Nephron progenitor cell (in vitro differentiated cells): ENCODE measurements at regions not wholly inside any gene's neighbourhood (a gene's known extent, or its start where the extent isn't known, plus 50 kb on each side); places are given as distances from the start of the nearest gene placed in this dataset.

Experiments used
- DNase-seq: peaks from one replicate; pipeline ENCODE4 v3.0.0; 2021
- H3K27ac Mint-ChIP-seq: 2 replicates; pipeline ENCODE4 v1.8.0; 2021; ENCODE audit warnings: mild to moderate bottlenecking, moderate library complexity, mixed read lengths
- H3K27me3 Mint-ChIP-seq: 2 replicates; pipeline ENCODE4 v1.8.0; 2021; ENCODE audit warnings: mild to moderate bottlenecking, low read depth, mixed read lengths; ENCODE audit not compliant: poor library complexity
- H3K36me3 Mint-ChIP-seq: 2 replicates; pipeline ENCODE4 v1.8.0; 2021; ENCODE audit warnings: low read depth, mixed read lengths
- H3K4me1 Mint-ChIP-seq: 2 replicates; pipeline ENCODE4 v1.8.0; 2021; ENCODE audit warnings: mixed read lengths
- H3K4me3 Mint-ChIP-seq: 2 replicates; pipeline ENCODE4 v1.8.0; 2021; ENCODE audit warnings: mild to moderate bottlenecking, moderate library complexity, mixed read lengths
- H3K9me3 Mint-ChIP-seq: 2 replicates; pipeline ENCODE4 v1.8.0; 2021; ENCODE audit warnings: mild to moderate bottlenecking, moderate library complexity, mixed read lengths
- TF ChIP-seq, protein P1 (sequence below): fragments of 200-600 bp; sonication (generic); IDR thresholded peaks from 2 replicates; pipeline ENCODE4 v1.5.0; 2021; ENCODE audit warnings: antibody characterized with exemption

DNA sequence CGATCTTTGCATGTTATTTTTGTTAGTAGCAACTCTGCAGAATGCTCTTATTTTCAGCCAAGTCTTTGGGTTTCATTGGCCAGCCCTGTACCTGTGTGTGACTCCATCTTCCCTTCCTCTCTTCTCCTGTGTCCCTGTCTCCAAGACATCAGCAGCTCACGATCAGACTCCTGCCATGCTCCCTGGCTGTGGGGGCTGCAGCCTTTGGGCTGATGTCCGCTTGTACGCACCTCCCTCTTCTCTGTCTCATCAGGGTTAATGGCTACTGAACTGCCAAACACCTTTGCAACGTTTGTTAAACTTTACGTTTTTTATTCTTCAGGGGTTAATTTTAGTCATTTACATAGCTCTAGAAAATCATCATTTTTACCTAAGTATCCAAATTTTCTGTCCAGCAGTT lies 103.5 kb upstream of the RET start:
- no peak for DNase-seq
- H3K27me3 Mint-ChIP-seq: peaks cover 12% of the 10 kb centered on the region
- H3K9me3 Mint-ChIP-seq: no peaks in the 10 kb centered on the region
- H3K36me3 Mint-ChIP-seq: no peaks in the 10 kb centered on the region
- H3K4me1 Mint-ChIP-seq: peaks cover 17% of the 10 kb centered on the region
- TF ChIP-seq, protein P1, sequence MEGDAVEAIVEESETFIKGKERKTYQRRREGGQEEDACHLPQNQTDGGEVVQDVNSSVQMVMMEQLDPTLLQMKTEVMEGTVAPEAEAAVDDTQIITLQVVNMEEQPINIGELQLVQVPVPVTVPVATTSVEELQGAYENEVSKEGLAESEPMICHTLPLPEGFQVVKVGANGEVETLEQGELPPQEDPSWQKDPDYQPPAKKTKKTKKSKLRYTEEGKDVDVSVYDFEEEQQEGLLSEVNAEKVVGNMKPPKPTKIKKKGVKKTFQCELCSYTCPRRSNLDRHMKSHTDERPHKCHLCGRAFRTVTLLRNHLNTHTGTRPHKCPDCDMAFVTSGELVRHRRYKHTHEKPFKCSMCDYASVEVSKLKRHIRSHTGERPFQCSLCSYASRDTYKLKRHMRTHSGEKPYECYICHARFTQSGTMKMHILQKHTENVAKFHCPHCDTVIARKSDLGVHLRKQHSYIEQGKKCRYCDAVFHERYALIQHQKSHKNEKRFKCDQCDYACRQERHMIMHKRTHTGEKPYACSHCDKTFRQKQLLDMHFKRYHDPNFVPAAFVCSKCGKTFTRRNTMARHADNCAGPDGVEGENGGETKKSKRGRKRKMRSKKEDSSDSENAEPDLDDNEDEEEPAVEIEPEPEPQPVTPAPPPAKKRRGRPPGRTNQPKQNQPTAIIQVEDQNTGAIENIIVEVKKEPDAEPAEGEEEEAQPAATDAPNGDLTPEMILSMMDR: no peak
- H3K4me3 Mint-ChIP-seq: no peak overlapping the region
- H3K27ac Mint-ChIP-seq: no peak overlapping the region

DNA sequence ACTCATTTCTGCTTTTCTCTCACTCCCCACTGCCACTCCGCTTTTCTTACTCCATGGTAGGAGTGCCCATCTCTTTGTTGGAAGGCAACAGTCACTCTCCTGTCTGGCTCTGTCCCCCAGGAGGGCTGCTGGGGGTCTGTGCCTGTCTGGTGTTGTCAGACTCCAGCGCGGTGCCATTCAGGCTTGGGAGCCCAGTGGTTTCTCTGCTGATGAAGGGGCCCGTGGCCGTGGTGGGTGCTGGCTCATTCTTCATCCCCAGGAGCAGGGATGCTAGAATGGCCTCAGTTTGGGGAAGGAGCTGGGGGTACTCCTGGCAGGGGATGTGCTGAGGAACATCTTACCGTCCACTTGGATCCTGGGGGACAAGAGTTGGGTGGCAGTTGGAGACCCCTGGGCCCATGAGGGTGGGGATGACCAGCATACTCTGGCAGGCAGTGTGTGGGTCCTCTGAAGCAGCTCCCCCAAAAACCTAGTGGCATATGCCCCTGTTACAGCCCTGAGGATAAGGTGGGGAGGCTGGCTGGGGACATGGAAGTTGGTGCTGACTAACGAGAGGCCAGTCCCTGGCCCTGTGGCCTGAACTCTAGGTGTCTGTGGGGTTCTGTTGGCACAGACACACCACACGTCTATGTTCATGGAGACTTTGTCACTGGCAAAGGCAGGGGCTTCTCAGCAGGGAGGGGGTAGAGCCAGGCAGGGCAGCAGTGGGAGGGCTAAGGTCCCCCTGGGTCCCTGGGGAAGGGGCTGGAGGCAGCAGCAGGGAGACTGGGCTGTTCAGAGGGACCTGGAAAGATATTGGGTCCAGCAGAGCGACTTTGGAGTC lies 102.8 kb upstream of the RET start:
- Mint-ChIP-seq H3K4me3 (no peak overlapping the region), H3K9me3 (no peaks in the 10 kb centered on the region), H3K27me3 (peaks cover 12% of the 10 kb centered on the region), H3K27ac (no peak overlapping the region), H3K4me1 (peaks cover 17% of the 10 kb centered on the region), H3K36me3 (no peaks in the 10 kb centered on the region)
- no peak for DNase-seq
- TF ChIP-seq, protein P1: no peak

GRCh38 chr10:42974693-42975002 lies 102.2 kb upstream of the RET start:
- Mint-ChIP-seq H3K27me3 (peaks cover 12% of the 10 kb centered on the region), H3K4me3 (no peak overlapping the region), H3K27ac (no peak overlapping the region), H3K36me3 (no peaks in the 10 kb centered on the region), H3K4me1 (peaks cover 15% of the 10 kb centered on the region), H3K9me3 (no peaks in the 10 kb centered on the region)
- TF ChIP-seq, protein P1: no peak
- no peak for DNase-seq

DNA sequence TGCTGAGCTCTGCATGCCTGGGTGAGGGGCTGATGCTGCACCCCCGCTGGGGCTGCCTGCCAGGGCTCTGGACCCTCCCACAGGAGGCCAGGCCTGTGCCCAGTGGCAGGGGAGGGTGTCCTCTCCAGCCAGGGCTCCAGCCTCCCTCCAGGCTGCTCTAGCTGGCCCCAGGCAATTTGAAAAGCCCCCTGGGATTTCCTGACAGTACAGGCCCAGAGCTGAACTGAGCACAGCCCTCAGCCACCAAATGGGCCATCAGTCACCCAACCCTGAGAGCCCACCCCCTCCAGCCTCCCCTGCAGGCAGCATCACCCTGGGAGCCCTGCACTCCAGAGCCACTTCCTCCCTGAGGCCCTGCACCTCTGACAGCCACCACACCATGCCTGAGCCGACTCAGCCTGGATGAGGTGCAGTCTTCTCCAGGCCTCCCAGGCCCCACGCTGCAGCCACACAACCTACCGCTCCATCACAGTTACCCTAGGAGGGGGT lies 101.8 kb upstream of the RET start:
- Mint-ChIP-seq H3K27me3 (peaks cover 12% of the 10 kb centered on the region), H3K9me3 (no peaks in the 10 kb centered on the region), H3K4me3 (no peak overlapping the region), H3K27ac (no peak overlapping the region), H3K36me3 (no peaks in the 10 kb centered on the region), H3K4me1 (peaks cover 17% of the 10 kb centered on the region)
- TF ChIP-seq, protein P1: no peak
- DNase-seq: no peak

GRCh38 chr10:42975558-42976340 lies 101.1 kb upstream of the RET start:
- H3K27me3 Mint-ChIP-seq: peaks cover 12% of the 10 kb centered on the region
- peaks cover 17% of the 10 kb centered on the region for H3K4me1 Mint-ChIP-seq
- TF ChIP-seq, protein P1: no peak
- no peak for DNase-seq
- no peaks in the 10 kb centered on the region for H3K9me3 Mint-ChIP-seq
- H3K36me3 Mint-ChIP-seq: no peaks in the 10 kb centered on the region
- no peak overlapping the region for H3K27ac Mint-ChIP-seq
- H3K4me3 Mint-ChIP-seq: no peak overlapping the region
